Fibroblast of gingiva (primary cell): ENCODE measurements at regions not wholly inside any gene's neighbourhood (a gene's known extent, or its start where the extent isn't known, plus 50 kb on each side); places are given as distances from the start of the nearest gene placed in this dataset.
A peak's percentile ranks its signal among the peaks of the same experiment; 100 is the strongest.
"Not testable (repeated sequence)": the region's sequence is repeated elsewhere in the genome, so short reads cannot be mapped to it uniquely, and the experiment has no call there.

Experiments used
- DNase-seq: peaks from one replicate; pipeline ENCODE4 v3.0.0-alpha.2; 2011; ENCODE audit warnings: low read depth

GRCh38 chrX:63285375-63285774 lies 65.8 kb downstream of the SPIN4 start:
- no peak for DNase-seq

- no peak for DNase-seq
Observed at GRCh38 chrX:63284659-63285058, 66.5 kb downstream of the SPIN4 start.

- peak; percentile 0 for DNase-seq
Observed at GRCh38 chrX:63283348-63283747, 67.8 kb downstream of the SPIN4 start.

GRCh38 chrX:63282828-63283227 lies 68.3 kb downstream of the SPIN4 start:
- no peak for DNase-seq

GRCh38 chrX:63282077-63282476 lies 69.1 kb downstream of the SPIN4 start:
- DNase-seq, result no peak

GRCh38 chrX:63281465-63281864 lies 69.7 kb downstream of the SPIN4 start:
- no peak for DNase-seq

- not testable (repeated sequence) for DNase-seq
Observed at GRCh38 chrX:63277394-63277793, 73.7 kb downstream of the SPIN4 start.

GRCh38 chrX:63275127-63275526 lies 76.0 kb downstream of the SPIN4 start:
- DNase-seq, result no peak

GRCh38 chrX:63270873-63271272 lies 80.3 kb downstream of the SPIN4 start:
- DNase-seq, result no peak

GRCh38 chrX:63258144-63258543 lies 93.0 kb downstream of the SPIN4 start:
- DNase-seq, result no peak

GRCh38 chrX:63250253-63250868 lies 100.8 kb downstream of the SPIN4 start:
- peak; percentile 67 for DNase-seq

- not testable (repeated sequence) for DNase-seq
Observed at GRCh38 chrX:63242689-63243088, 108.4 kb downstream of the SPIN4 start.

- not testable (repeated sequence) for DNase-seq
Observed at GRCh38 chrX:63235963-63236362, 115.2 kb downstream of the SPIN4 start.

- not testable (repeated sequence) for DNase-seq
Observed at GRCh38 chrX:63233013-63233412, 118.1 kb downstream of the SPIN4 start.

- DNase-seq, result not testable (repeated sequence)
Observed at GRCh38 chrX:63218202-63218601, 132.9 kb downstream of the SPIN4 start.

- DNase-seq, result not testable (repeated sequence)
Observed at GRCh38 chrX:63217549-63217948, 133.6 kb downstream of the SPIN4 start.

GRCh38 chrX:63209645-63210044 lies 141.5 kb downstream of the SPIN4 start:
- not testable (repeated sequence) for DNase-seq

- DNase-seq, result not testable (repeated sequence)
Observed at GRCh38 chrX:63209128-63209527, 142.0 kb downstream of the SPIN4 start.

- DNase-seq, result not testable (repeated sequence)
Observed at GRCh38 chrX:63204266-63205074, 146.7 kb downstream of the SPIN4 start.

GRCh38 chrX:63201987-63202386 lies 149.1 kb downstream of the SPIN4 start:
- DNase-seq, result not testable (repeated sequence)

- not testable (repeated sequence) for DNase-seq
Observed at GRCh38 chrX:63198693-63199092, 152.4 kb downstream of the SPIN4 start.

GRCh38 chrX:63192366-63193041 lies 158.6 kb downstream of the SPIN4 start:
- DNase-seq, result not testable (repeated sequence)

GRCh38 chrX:63186137-63186536 lies 165.0 kb downstream of the SPIN4 start:
- no peak for DNase-seq
